Osteocyte (in vitro differentiated cells): ENCODE measurements at regions not wholly inside any gene's neighbourhood (a gene's known extent, or its start where the extent isn't known, plus 50 kb on each side); places are given as distances from the start of the nearest gene placed in this dataset.

Experiments
- DNase-seq: peaks from one replicate; pipeline ENCODE4 v3.0.0; 2021; ENCODE audit warnings: mixed read lengths; ENCODE audit not compliant: unreplicated experiment; ENCODE audit errors: extremely low spot score
- H3K27ac Mint-ChIP-seq: one replicate; pipeline ENCODE4 v1.8.0; 2021; ENCODE audit warnings: mild to moderate bottlenecking, mixed read lengths; ENCODE audit not compliant: unreplicated experiment
- H3K27me3 Mint-ChIP-seq: one replicate; pipeline ENCODE4 v1.8.0; 2021; ENCODE audit warnings: mixed read lengths; ENCODE audit not compliant: unreplicated experiment
- H3K36me3 Mint-ChIP-seq: one replicate; pipeline ENCODE4 v1.8.0; 2021; ENCODE audit warnings: mixed read lengths; ENCODE audit not compliant: unreplicated experiment
- H3K4me1 Mint-ChIP-seq: one replicate; pipeline ENCODE4 v1.8.0; 2021; ENCODE audit warnings: mixed read lengths; ENCODE audit not compliant: unreplicated experiment
- H3K4me3 Mint-ChIP-seq: one replicate; pipeline ENCODE4 v1.8.0; 2021; ENCODE audit warnings: mild to moderate bottlenecking, moderate library complexity, mixed read lengths; ENCODE audit not compliant: unreplicated experiment
- H3K9me3 Mint-ChIP-seq: one replicate; pipeline ENCODE4 v1.8.0; 2021; ENCODE audit warnings: mixed read lengths; ENCODE audit not compliant: unreplicated experiment
- TF ChIP-seq, protein P1 (sequence below): fragments of 200-600 bp; sonication (generic); IDR thresholded peaks from 2 replicates; pipeline ENCODE4 v1.5.0; 2021; ENCODE audit warnings: antibody characterized with exemption, mild to moderate bottlenecking, moderate library complexity

DNA sequence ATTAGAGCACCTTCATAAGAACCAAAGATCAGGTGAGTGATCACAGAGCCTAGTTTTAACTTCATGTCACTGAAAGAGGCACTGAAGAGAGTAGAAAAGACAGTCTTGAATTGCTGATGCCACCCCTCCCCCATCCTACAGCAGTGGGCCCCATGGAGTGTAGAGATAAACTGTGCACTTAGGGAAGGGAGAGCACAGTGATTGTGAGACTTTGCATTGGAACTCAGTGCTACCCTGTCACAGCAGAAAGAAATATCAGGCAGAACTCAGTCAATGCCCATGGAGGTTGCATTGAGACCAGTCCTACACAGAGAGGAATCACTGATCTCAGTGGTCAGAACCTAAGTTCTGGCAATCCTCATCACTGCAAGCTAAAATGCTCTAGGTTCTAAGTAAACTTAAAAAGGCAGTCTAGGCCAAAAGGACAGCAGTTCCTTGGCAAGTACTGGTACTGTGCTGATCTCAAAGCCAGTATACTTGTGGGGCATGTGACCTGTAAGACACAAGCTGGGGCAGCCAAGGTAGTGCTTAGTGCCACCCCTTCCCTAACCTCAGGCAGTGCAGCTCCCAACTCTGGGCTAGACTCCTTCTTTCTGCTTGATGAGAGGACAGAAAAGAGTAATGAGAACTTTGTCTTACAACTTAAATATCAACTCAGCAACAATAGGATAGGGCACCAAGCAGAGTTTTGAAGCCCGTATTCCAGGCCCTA, 94.1 kb downstream of the FSCB start:
- H3K36me3 Mint-ChIP-seq = no peaks in the 10 kb centered on the region

DNA sequence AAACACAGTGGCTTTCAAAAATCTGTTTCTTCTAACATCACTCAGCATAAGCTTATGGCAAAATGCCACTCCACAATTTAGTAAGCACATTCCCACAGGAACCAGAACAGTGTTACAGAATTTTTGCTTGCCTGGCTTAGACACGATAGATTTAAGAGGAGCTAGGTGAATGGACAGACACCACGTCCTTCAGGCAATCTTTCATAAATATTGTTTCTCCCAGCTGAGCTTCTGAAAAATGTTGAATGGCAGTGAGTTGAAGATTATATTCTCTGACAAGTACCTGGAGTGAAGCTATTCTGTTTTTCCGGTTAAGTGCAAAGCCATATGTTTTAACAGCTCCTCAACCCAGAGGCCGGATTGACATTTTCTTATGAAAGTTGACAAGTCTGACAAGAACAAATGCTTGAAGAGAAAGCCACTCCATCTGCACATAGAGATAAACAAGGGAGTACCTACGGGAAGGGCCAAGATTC, 102.0 kb downstream of the FSCB start:
- TF ChIP-seq, protein P1, sequence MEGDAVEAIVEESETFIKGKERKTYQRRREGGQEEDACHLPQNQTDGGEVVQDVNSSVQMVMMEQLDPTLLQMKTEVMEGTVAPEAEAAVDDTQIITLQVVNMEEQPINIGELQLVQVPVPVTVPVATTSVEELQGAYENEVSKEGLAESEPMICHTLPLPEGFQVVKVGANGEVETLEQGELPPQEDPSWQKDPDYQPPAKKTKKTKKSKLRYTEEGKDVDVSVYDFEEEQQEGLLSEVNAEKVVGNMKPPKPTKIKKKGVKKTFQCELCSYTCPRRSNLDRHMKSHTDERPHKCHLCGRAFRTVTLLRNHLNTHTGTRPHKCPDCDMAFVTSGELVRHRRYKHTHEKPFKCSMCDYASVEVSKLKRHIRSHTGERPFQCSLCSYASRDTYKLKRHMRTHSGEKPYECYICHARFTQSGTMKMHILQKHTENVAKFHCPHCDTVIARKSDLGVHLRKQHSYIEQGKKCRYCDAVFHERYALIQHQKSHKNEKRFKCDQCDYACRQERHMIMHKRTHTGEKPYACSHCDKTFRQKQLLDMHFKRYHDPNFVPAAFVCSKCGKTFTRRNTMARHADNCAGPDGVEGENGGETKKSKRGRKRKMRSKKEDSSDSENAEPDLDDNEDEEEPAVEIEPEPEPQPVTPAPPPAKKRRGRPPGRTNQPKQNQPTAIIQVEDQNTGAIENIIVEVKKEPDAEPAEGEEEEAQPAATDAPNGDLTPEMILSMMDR = no peak
- no peaks in the 10 kb centered on the region for H3K9me3 Mint-ChIP-seq
- H3K36me3 Mint-ChIP-seq = no peaks in the 10 kb centered on the region
- H3K4me1 Mint-ChIP-seq = no peaks in the 10 kb centered on the region
- no peak overlapping the region for H3K4me3 Mint-ChIP-seq
- DNase-seq = no peak
- no peak overlapping the region for H3K27ac Mint-ChIP-seq
- no peaks in the 10 kb centered on the region for H3K27me3 Mint-ChIP-seq

More for the DNA sequence above, 94.1 kb downstream of the FSCB start:
- no peaks in the 10 kb centered on the region for H3K4me1 Mint-ChIP-seq
- TF ChIP-seq, protein P1 = no peak
- no peaks in the 10 kb centered on the region for H3K27me3 Mint-ChIP-seq
- H3K9me3 Mint-ChIP-seq = peaks cover 5% of the 10 kb centered on the region
- no peak overlapping the region for H3K4me3 Mint-ChIP-seq
- DNase-seq = no peak
- no peak overlapping the region for H3K27ac Mint-ChIP-seq

DNA sequence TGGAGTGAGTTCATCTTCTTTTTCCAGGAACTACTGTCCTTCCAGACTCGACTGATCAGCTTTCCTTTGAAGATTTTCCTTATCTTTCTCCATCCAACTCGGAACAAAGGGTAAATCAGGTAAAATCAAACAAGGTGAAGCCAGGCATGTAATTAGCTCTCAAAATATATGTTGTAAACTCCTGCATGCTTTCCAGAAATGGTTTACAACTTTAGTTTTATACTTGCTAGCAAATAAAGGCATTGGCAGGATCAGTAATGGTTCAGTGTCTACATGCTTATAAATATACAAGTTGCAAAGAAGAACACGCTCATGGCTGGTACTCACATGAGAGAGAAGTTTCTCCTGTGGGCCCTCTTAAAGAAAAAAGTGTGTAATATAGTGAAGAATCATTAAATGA, 102.5 kb downstream of the FSCB start:
- Mint-ChIP-seq H3K27ac (no peak overlapping the region), H3K4me3 (no peak overlapping the region), H3K4me1 (no peaks in the 10 kb centered on the region), H3K27me3 (no peaks in the 10 kb centered on the region), H3K36me3 (no peaks in the 10 kb centered on the region), H3K9me3 (no peaks in the 10 kb centered on the region)
- TF ChIP-seq, protein P1 = no peak
- DNase-seq = no peak

DNA sequence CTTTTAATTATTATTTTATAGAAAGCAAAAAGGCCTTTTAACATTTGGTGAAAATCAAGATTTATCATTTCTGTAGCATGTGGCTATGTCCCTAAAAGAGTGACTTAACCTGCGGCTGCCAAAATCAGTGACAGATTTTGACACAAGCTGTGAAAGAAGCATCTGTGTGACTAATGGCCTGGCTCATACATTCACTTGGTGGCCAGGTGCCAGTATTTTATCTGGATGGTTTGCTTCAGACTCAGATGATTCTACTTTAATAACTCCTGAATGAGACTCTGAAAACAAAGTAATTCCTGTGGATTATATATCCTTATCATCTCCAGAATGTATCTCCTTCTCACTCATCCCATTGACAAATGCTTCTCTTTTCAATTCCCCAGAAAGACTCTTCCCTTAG, 103.0 kb downstream of the FSCB start:
- Mint-ChIP-seq H3K9me3 (no peaks in the 10 kb centered on the region), H3K4me3 (no peak overlapping the region), H3K36me3 (no peaks in the 10 kb centered on the region), H3K27me3 (no peaks in the 10 kb centered on the region), H3K4me1 (no peaks in the 10 kb centered on the region), H3K27ac (no peak overlapping the region)
- no peak for DNase-seq
- TF ChIP-seq, protein P1 = no peak

DNA sequence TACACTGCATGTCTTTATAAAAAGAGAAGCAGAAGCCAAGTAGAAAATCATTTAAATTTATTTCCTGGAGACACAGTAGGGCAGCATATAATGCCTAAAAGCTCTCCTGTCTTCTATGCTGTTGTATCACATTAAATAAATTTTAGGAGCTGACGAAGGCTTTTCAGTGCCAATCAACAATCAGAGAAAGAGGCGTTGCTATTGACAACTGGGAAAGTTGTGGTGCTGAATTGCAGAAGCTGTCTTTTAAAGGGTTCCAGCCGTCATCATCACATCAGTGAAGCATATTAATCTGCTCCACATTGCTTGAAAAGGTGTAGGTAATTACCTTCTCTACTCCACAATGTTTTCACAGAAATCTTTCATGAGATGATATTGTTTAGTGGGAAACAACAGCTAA, 103.9 kb downstream of the FSCB start:
- Mint-ChIP-seq H3K9me3 (peaks cover 1% of the 10 kb centered on the region), H3K27me3 (no peaks in the 10 kb centered on the region), H3K4me1 (no peaks in the 10 kb centered on the region), H3K4me3 (no peak overlapping the region), H3K36me3 (no peaks in the 10 kb centered on the region), H3K27ac (no peak overlapping the region)
- TF ChIP-seq, protein P1 = no peak
- DNase-seq = no peak
